ENCODE measurements at regions not wholly inside any gene's neighbourhood (a gene's known extent, or its start where the extent isn't known, plus 50 kb on each side); places are given as distances from the start of the nearest gene placed in this dataset.

GRCh38 chr20:63128367-63128766, 87.6 kb downstream of the YTHDF1 start:
- intact Hi-C loops (cut with DNase I), result no loop called here

GRCh38 chr20:63127700-63128364, 88.1 kb downstream of the YTHDF1 start:
- Histone ChIP-seq H3K4me1 (no peaks in the 10 kb centered on the region), H3K27ac (no peak overlapping the region), H3K36me3 (no peaks in the 10 kb centered on the region), H3K4me3 (no peak overlapping the region), H3K9me3 (no peaks in the 10 kb centered on the region), H3K27me3 (no peaks in the 10 kb centered on the region)
- TF ChIP-seq POLR2AphosphoS5 (IDR thresholded peaks at IDR 0.05; ENCODE audit: insufficient read depth in 1 of 2, low read depth in 1 of 2) (no peak), POLR2A (IDR thresholded peaks at IDR 0.05) (no peak), CTCF (IDR thresholded peaks at IDR 0.05) (no peak)
- no peak for DNase-seq (ENCODE audit: extremely low spot score in 2 of 2)
- intact Hi-C loops (cut with DNase I), result no loop called here

More at GRCh38 chr20:63128367-63128766, 87.6 kb downstream of the YTHDF1 start:
- H3K9me3 ChIP-seq, result no peaks in the 10 kb centered on the region
- no peak for TF ChIP-seq POLR2AphosphoS5 (IDR thresholded peaks at IDR 0.05; ENCODE audit: insufficient read depth in 1 of 2, low read depth in 1 of 2)
- DNase-seq (ENCODE audit: extremely low spot score in 2 of 2), result no peak
- H3K4me1 ChIP-seq, result no peaks in the 10 kb centered on the region
- no peaks in the 10 kb centered on the region for H3K36me3 ChIP-seq
- no peak overlapping the region for H3K4me3 ChIP-seq
- H3K27ac ChIP-seq, result no peak overlapping the region
- no peaks in the 10 kb centered on the region for H3K27me3 ChIP-seq

- intact Hi-C loops (cut with DNase I), result no loop called here
- no peaks in the 10 kb centered on the region for H3K9me3 ChIP-seq
- no peak for TF ChIP-seq CTCF (IDR thresholded peaks at IDR 0.05)
- no peak for TF ChIP-seq POLR2AphosphoS5 (IDR thresholded peaks at IDR 0.05; ENCODE audit: insufficient read depth in 1 of 2, low read depth in 1 of 2)
- no peak for TF ChIP-seq POLR2A (IDR thresholded peaks at IDR 0.05)
- H3K4me1 ChIP-seq, result no peaks in the 10 kb centered on the region
- H3K27ac ChIP-seq, result no peak overlapping the region
- no peaks in the 10 kb centered on the region for H3K36me3 ChIP-seq
- no peak for DNase-seq (ENCODE audit: extremely low spot score in 2 of 2)
- H3K27me3 ChIP-seq, result no peaks in the 10 kb centered on the region
- no peak overlapping the region for H3K4me3 ChIP-seq
These were observed 88.8 kb downstream of the YTHDF1 start for GRCh38 chr20:63126876-63127699.

GRCh38 chr20:63125838-63126601, 89.9 kb downstream of the YTHDF1 start:
- Histone ChIP-seq H3K27ac (no peak overlapping the region), H3K9me3 (no peaks in the 10 kb centered on the region), H3K4me1 (no peaks in the 10 kb centered on the region), H3K4me3 (no peak overlapping the region), H3K36me3 (no peaks in the 10 kb centered on the region), H3K27me3 (no peaks in the 10 kb centered on the region)
- TF ChIP-seq POLR2A (IDR thresholded peaks at IDR 0.05), result no peak
- TF ChIP-seq POLR2AphosphoS5 (IDR thresholded peaks at IDR 0.05; ENCODE audit: insufficient read depth in 1 of 2, low read depth in 1 of 2), result no peak
- no peak for TF ChIP-seq CTCF (IDR thresholded peaks at IDR 0.05)
- no peak for DNase-seq (ENCODE audit: extremely low spot score in 2 of 2)
- intact Hi-C loops (cut with DNase I), result no loop called here

- no peaks in the 10 kb centered on the region for H3K27me3 ChIP-seq
- no peak for DNase-seq (ENCODE audit: extremely low spot score in 2 of 2)
- no peak overlapping the region for H3K27ac ChIP-seq
- no peak for TF ChIP-seq POLR2A (IDR thresholded peaks at IDR 0.05)
- no peak for TF ChIP-seq POLR2AphosphoS5 (IDR thresholded peaks at IDR 0.05; ENCODE audit: insufficient read depth in 1 of 2, low read depth in 1 of 2)
- TF ChIP-seq CTCF (IDR thresholded peaks at IDR 0.05), result no peak
- intact Hi-C loops (cut with DNase I), result no loop called here
- H3K9me3 ChIP-seq, result no peaks in the 10 kb centered on the region
- H3K4me1 ChIP-seq, result no peaks in the 10 kb centered on the region
- no peak overlapping the region for H3K4me3 ChIP-seq
- no peaks in the 10 kb centered on the region for H3K36me3 ChIP-seq
These were observed 90.4 kb downstream of the YTHDF1 start for GRCh38 chr20:63125581-63125837.

Measured in vagina (tissue), 2 donors.